Gastrocnemius medialis (tissue), 4 donors: ENCODE measurements at regions not wholly inside any gene's neighbourhood (a gene's known extent, or its start where the extent isn't known, plus 50 kb on each side); places are given as distances from the start of the nearest gene placed in this dataset.

Experiments used
- CTCF ChIP-seq, 5 experiments: fragments of 450-650 bp in 3 of 5; fragments of 200-600 bp in 2 of 5; sonication (generic) in 2 of 5; IDR thresholded peaks in 4 of 5; conservative IDR thresholded peaks in 1 of 5; 1 replicate in 4 of 5; 2 replicates in 1 of 5; pipeline ENCODE4 v1.5.1; 2016 to 2019; ENCODE audit warnings: antibody characterized with exemption in 5 of 5, mild to moderate bottlenecking in 3 of 5, moderate library complexity in 3 of 5
- POLR2A ChIP-seq, 2 donors: fragments of 450-650 bp; IDR thresholded peaks; one replicate each; pipeline ENCODE4 v1.6.1; 2017; ENCODE audit warnings: antibody characterized with exemption in 2 of 2, mild to moderate bottlenecking in 2 of 2, moderate library complexity in 2 of 2

GRCh38 chr14:30333934-30334333 is 225.0 kb upstream of the G2E3 start:
- TF ChIP-seq CTCF (IDR thresholded peaks at IDR 0.05 in 4 of 5, conservative IDR thresholded peaks at IDR 0.05 in 1 of 5) (no peak), POLR2A (IDR thresholded peaks at IDR 0.05) (no peak)
